ENCODE measurements at regions not wholly inside any gene's neighbourhood (a gene's known extent, or its start where the extent isn't known, plus 50 kb on each side); places are given as distances from the start of the nearest gene placed in this dataset.

- Histone ChIP-seq H3K4me3 (ENCODE audit: insufficient read depth, low read depth, low read length) (no peak overlapping the region), H3K27me3 (ENCODE audit: control insufficient read depth, insufficient read depth, low read length) (no peaks in the 10 kb centered on the region), H3K36me3 (replicated peaks; ENCODE audit: control insufficient read depth, insufficient read depth, low read length) (no peaks in the 10 kb centered on the region)
- no peak for DNase-seq
Measured at GRCh38 chr10:110410329-110411046, 87.2 kb upstream of the DUSP5 start.

GRCh38 chr10:110411047-110411410 lies 86.7 kb upstream of the DUSP5 start:
- no peak for DNase-seq
- no peak overlapping the region for H3K4me3 ChIP-seq (ENCODE audit: insufficient read depth, low read depth, low read length)
- no peaks in the 10 kb centered on the region for H3K36me3 ChIP-seq (replicated peaks; ENCODE audit: control insufficient read depth, insufficient read depth, low read length)
- H3K27me3 ChIP-seq (ENCODE audit: control insufficient read depth, insufficient read depth, low read length) = no peaks in the 10 kb centered on the region

GRCh38 chr10:110413049-110413783 lies 84.5 kb upstream of the DUSP5 start:
- H3K4me3 ChIP-seq (ENCODE audit: insufficient read depth, low read depth, low read length) = no peak overlapping the region
- no peak for DNase-seq
- H3K27me3 ChIP-seq (ENCODE audit: control insufficient read depth, insufficient read depth, low read length) = no peaks in the 10 kb centered on the region
- no peaks in the 10 kb centered on the region for H3K36me3 ChIP-seq (replicated peaks; ENCODE audit: control insufficient read depth, insufficient read depth, low read length)

- no peak for DNase-seq
- H3K36me3 ChIP-seq (replicated peaks; ENCODE audit: control insufficient read depth, insufficient read depth, low read length) = no peaks in the 10 kb centered on the region
- H3K27me3 ChIP-seq (ENCODE audit: control insufficient read depth, insufficient read depth, low read length) = no peaks in the 10 kb centered on the region
- no peak overlapping the region for H3K4me3 ChIP-seq (ENCODE audit: insufficient read depth, low read depth, low read length)
Measured at GRCh38 chr10:110413903-110414547, 83.7 kb upstream of the DUSP5 start.

GRCh38 chr10:110414548-110415309 lies 83.0 kb upstream of the DUSP5 start:
- Histone ChIP-seq H3K36me3 (replicated peaks; ENCODE audit: control insufficient read depth, insufficient read depth, low read length) (no peaks in the 10 kb centered on the region), H3K27me3 (ENCODE audit: control insufficient read depth, insufficient read depth, low read length) (no peaks in the 10 kb centered on the region), H3K4me3 (ENCODE audit: insufficient read depth, low read depth, low read length) (no peak overlapping the region)
- DNase-seq = no peak

GRCh38 chr10:110415809-110416208 lies 81.9 kb upstream of the DUSP5 start:
- Histone ChIP-seq H3K4me3 (ENCODE audit: insufficient read depth, low read depth, low read length) (no peak overlapping the region), H3K36me3 (replicated peaks; ENCODE audit: control insufficient read depth, insufficient read depth, low read length) (no peaks in the 10 kb centered on the region)
- DNase-seq = no peak

GRCh38 chr10:110416776-110417711 lies 80.7 kb upstream of the DUSP5 start:
- DNase-seq = no peak
- H3K4me3 ChIP-seq (ENCODE audit: insufficient read depth, low read depth, low read length) = no peak overlapping the region

More at GRCh38 chr10:110415809-110416208, 81.9 kb upstream of the DUSP5 start:
- H3K27me3 ChIP-seq (ENCODE audit: control insufficient read depth, insufficient read depth, low read length) = no peaks in the 10 kb centered on the region

GRCh38 chr10:110418218-110418617 lies 79.5 kb upstream of the DUSP5 start:
- Histone ChIP-seq H3K36me3 (replicated peaks; ENCODE audit: control insufficient read depth, insufficient read depth, low read length) (no peaks in the 10 kb centered on the region), H3K27me3 (ENCODE audit: control insufficient read depth, insufficient read depth, low read length) (no peaks in the 10 kb centered on the region), H3K4me3 (ENCODE audit: insufficient read depth, low read depth, low read length) (no peak overlapping the region)
- no peak for DNase-seq

More at GRCh38 chr10:110416776-110417711, 80.7 kb upstream of the DUSP5 start:
- Histone ChIP-seq H3K36me3 (replicated peaks; ENCODE audit: control insufficient read depth, insufficient read depth, low read length) (no peaks in the 10 kb centered on the region), H3K27me3 (ENCODE audit: control insufficient read depth, insufficient read depth, low read length) (no peaks in the 10 kb centered on the region)

- Histone ChIP-seq H3K27me3 (ENCODE audit: control insufficient read depth, insufficient read depth, low read length) (no peaks in the 10 kb centered on the region), H3K36me3 (replicated peaks; ENCODE audit: control insufficient read depth, insufficient read depth, low read length) (no peaks in the 10 kb centered on the region), H3K4me3 (ENCODE audit: insufficient read depth, low read depth, low read length) (no peak overlapping the region)
- DNase-seq = no peak
Measured at GRCh38 chr10:110419265-110419664, 78.4 kb upstream of the DUSP5 start.

GRCh38 chr10:110420401-110421193 lies 77.1 kb upstream of the DUSP5 start:
- H3K4me3 ChIP-seq (ENCODE audit: insufficient read depth, low read depth, low read length) = no peak overlapping the region

GRCh38 chr10:110421512-110422138 lies 76.1 kb upstream of the DUSP5 start:
- Histone ChIP-seq H3K27me3 (ENCODE audit: control insufficient read depth, insufficient read depth, low read length) (no peaks in the 10 kb centered on the region), H3K4me3 (ENCODE audit: insufficient read depth, low read depth, low read length) (no peak overlapping the region), H3K36me3 (replicated peaks; ENCODE audit: control insufficient read depth, insufficient read depth, low read length) (no peaks in the 10 kb centered on the region)
- no peak for DNase-seq

More at GRCh38 chr10:110420401-110421193, 77.1 kb upstream of the DUSP5 start:
- Histone ChIP-seq H3K27me3 (ENCODE audit: control insufficient read depth, insufficient read depth, low read length) (no peaks in the 10 kb centered on the region), H3K36me3 (replicated peaks; ENCODE audit: control insufficient read depth, insufficient read depth, low read length) (no peaks in the 10 kb centered on the region)
- DNase-seq = no peak

- Histone ChIP-seq H3K27me3 (ENCODE audit: control insufficient read depth, insufficient read depth, low read length) (no peaks in the 10 kb centered on the region), H3K4me3 (ENCODE audit: insufficient read depth, low read depth, low read length) (no peak overlapping the region), H3K36me3 (replicated peaks; ENCODE audit: control insufficient read depth, insufficient read depth, low read length) (no peaks in the 10 kb centered on the region)
- no peak for DNase-seq
Measured at GRCh38 chr10:110422548-110422947, 75.2 kb upstream of the DUSP5 start.

- no peak overlapping the region for H3K4me3 ChIP-seq (ENCODE audit: insufficient read depth, low read depth, low read length)
- DNase-seq = no peak
- H3K27me3 ChIP-seq (ENCODE audit: control insufficient read depth, insufficient read depth, low read length) = no peaks in the 10 kb centered on the region
- H3K36me3 ChIP-seq (replicated peaks; ENCODE audit: control insufficient read depth, insufficient read depth, low read length) = no peaks in the 10 kb centered on the region
Measured at GRCh38 chr10:110423650-110424049, 74.1 kb upstream of the DUSP5 start.

Measured in H7 (cell line).